Erythroblast (primary cell): ENCODE measurements at regions not wholly inside any gene's neighbourhood (a gene's known extent, or its start where the extent isn't known, plus 50 kb on each side); places are given as distances from the start of the nearest gene placed in this dataset.

Experiments
- GATA1 ChIP-seq: IDR thresholded peaks from 2 replicates; pipeline ENCODE4 v1.6.1; 2011; ENCODE audit warnings: low read depth, mild to moderate bottlenecking, control low read depth, low read length, moderate library complexity
- POLR2A ChIP-seq: IDR thresholded peaks from 2 replicates; pipeline ENCODE4 v1.6.1; 2011; ENCODE audit warnings: mild to moderate bottlenecking, low read length

- TF ChIP-seq POLR2A (no peak), GATA1 (no peak)
Observed at GRCh38 chr5:27241564-27242257, 203.3 kb upstream of the CDH9 start.
